GM12872 (cell line): ENCODE measurements at regions not wholly inside any gene's neighbourhood (a gene's known extent, or its start where the extent isn't known, plus 50 kb on each side); places are given as distances from the start of the nearest gene placed in this dataset.

ENCODE experiments used
- CTCF ChIP-seq: IDR thresholded peaks from 3 replicates; pipeline ENCODE4 v1.5.1; 2011; ENCODE audit warnings: low read depth, mild to moderate bottlenecking, low read length, moderate library complexity; ENCODE audit not compliant: insufficient read depth

DNA sequence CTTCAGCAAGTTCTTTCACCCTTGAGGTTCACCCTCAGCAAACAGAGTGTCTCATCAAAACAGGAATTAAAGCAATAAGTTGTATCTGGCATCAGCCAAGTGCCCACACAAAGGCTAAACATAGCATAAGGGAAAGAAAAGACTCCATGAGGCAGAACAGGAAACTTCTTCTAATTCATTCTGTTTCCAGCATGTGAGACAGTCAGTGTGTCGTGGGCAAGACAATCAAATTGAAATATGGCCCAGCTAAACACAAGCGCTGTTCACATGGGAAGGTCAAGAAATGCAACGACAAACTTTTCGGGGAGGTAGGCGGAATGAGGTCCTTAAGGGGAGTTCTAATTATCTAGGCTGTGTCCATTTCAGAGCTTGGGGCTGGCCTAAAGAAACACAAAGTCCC lies 393.4 kb downstream of the HAPSTR1 start:
- TF ChIP-seq CTCF = no peak

DNA sequence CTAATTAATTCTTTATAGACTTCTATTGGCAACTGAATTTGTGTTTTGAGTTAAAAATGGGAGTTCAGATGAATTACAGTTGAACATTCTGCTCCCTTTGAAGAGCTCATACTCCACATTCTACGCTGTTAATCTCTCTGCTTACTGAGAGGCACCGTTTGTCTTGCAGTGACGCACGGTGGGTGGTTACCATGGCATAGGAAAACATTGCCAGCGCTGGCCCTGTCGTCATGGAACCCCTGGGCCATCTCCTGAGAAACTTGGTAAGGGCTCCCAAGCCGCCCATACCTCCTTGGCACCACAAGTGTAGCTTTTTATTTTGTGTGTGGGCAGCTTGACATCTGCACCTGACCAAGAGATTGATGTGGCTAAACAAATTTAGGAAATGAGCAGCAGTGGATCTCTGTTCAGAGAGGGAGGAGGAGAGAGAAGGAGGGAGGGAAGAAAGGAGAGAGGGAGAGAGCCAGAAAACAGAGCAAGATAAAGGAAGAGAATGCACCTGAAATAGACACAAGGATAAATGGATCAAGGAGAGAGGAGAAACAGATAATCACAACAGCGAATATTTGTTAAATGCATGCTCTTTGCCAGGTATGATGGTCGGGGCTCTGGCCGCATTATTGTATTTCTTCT lies 398.5 kb downstream of the HAPSTR1 start:
- no peak for TF ChIP-seq CTCF

DNA sequence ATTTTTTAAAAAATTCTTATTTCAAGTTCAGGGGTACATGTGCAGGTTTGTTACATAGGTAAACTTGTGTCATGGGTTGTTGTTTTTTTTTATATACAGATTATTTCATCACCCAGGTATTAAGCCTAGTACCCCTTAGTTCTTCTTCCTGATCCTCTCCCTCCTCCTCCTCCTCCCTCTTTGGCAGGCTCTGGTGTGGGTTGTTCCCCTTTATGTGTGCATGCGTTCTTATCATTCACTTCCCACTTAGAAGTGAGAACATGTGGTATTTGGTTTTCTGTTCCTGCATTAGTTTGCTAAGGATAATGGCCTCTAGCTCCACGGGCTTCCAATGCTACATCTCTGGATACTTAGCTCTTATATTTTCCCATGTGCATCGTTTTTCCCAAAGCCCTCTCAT lies 404.4 kb downstream of the HAPSTR1 start:
- TF ChIP-seq CTCF = no peak

- TF ChIP-seq CTCF = no peak
Observed at GRCh38 chr16:9497750-9498149, 406.3 kb downstream of the HAPSTR1 start.

- no peak for TF ChIP-seq CTCF
Observed at GRCh38 chr16:9499941-9500593, 408.6 kb downstream of the HAPSTR1 start.

DNA sequence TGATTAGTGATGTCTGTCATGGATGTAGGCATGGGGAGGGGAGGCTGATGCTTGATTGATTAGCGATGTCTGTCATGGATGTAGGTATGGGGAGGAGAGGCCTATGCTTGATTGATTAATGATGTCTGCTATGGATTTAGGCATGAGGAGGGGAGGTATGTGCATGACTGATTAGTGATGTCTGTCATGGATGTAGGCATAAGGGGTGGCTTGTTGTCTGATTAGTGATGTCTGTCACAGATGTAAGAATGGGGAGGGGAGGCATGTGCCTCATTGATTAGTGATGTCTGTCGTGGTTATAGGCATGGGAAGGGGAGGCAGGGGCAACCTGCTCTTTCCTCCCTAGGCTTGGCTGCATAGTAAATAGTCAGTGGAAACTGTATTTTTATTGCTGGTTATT lies 409.4 kb downstream of the HAPSTR1 start:
- no peak for TF ChIP-seq CTCF

GRCh38 chr16:9503251-9503984 lies 412.0 kb downstream of the HAPSTR1 start:
- no peak for TF ChIP-seq CTCF
